Neuronal stem cell (in vitro differentiated cells): ENCODE measurements at regions not wholly inside any gene's neighbourhood (a gene's known extent, or its start where the extent isn't known, plus 50 kb on each side); places are given as distances from the start of the nearest gene placed in this dataset.

ENCODE experiments used
- DNase-seq: peaks from one replicate; pipeline ENCODE4 v3.0.0-alpha.2; 2013; ENCODE audit warnings: low spot score
- H2AFZ ChIP-seq: one replicate; pipeline ENCODE4 v1.6.1; 2013; ENCODE audit warnings: mild to moderate bottlenecking, low read length, inconsistent platforms
- H2AK5ac ChIP-seq: 2 replicates; pipeline ENCODE4 v1.6.1; 2013; ENCODE audit warnings: low read depth, mild to moderate bottlenecking, inconsistent platforms, low read length, moderate library complexity, mixed read lengths
- H2BK120ac ChIP-seq: 2 replicates; pipeline ENCODE4 v1.6.1; 2013; ENCODE audit warnings: low read depth, mild to moderate bottlenecking, inconsistent platforms, low read length, moderate library complexity, mixed read lengths
- H2BK12ac ChIP-seq: one replicate; pipeline ENCODE4 v1.6.1; 2013; ENCODE audit warnings: low read length, inconsistent platforms
- H2BK15ac ChIP-seq: 2 replicates; pipeline ENCODE4 v1.6.1; 2013; ENCODE audit warnings: mild to moderate bottlenecking, low read length, inconsistent platforms, mixed read lengths
- H2BK5ac ChIP-seq: one replicate; pipeline ENCODE4 v1.6.1; 2013; ENCODE audit warnings: inconsistent platforms, mild to moderate bottlenecking, low read length, moderate library complexity
- H3K14ac ChIP-seq: one replicate; pipeline ENCODE4 v1.6.1; 2013; ENCODE audit warnings: low read length, inconsistent platforms
- H3K18ac ChIP-seq: 2 replicates; pipeline ENCODE4 v1.6.1; 2013; ENCODE audit warnings: low read length, inconsistent platforms
- H3K23ac ChIP-seq: 2 replicates; pipeline ENCODE4 v1.6.1; 2013; ENCODE audit warnings: low read depth, mild to moderate bottlenecking, mixed read lengths, low read length, inconsistent platforms; ENCODE audit not compliant: poor library complexity
- H3K27ac ChIP-seq: replicated peaks from 3 replicates; pipeline ENCODE4 v1.5.1; 2013; ENCODE audit warnings: low read length, inconsistent platforms
- H3K27me3 ChIP-seq, 3 experiments: 2 replicates each; pipeline ENCODE4 v1.6.1; 2013; ENCODE audit warnings: low read length in 3 of 3, mild to moderate bottlenecking in 2 of 3, inconsistent platforms in 1 of 3, low read depth in 1 of 3, mixed read lengths in 1 of 3, moderate library complexity in 1 of 3; ENCODE audit not compliant: control insufficient read depth in 3 of 3, insufficient read depth in 3 of 3
- H3K36me3 ChIP-seq, 2 donors: replicated peaks in 1 of 2; 2 replicates each; pipeline ENCODE4 v1.6.1; 2013; ENCODE audit warnings: low read length in 2 of 2; ENCODE audit not compliant: control insufficient read depth in 2 of 2, insufficient read depth in 2 of 2
- H3K4ac ChIP-seq: 2 replicates; pipeline ENCODE4 v1.6.1; 2013; ENCODE audit warnings: inconsistent platforms, mild to moderate bottlenecking, low read length, moderate library complexity
- H3K4me1 ChIP-seq, 2 donors: 1 replicate in 1 of 2; 2 replicates in 1 of 2; pipeline ENCODE4 v1.6.1; 2013; ENCODE audit warnings: low read length in 2 of 2, low read depth in 1 of 2; ENCODE audit not compliant: control insufficient read depth in 2 of 2, insufficient read depth in 1 of 2
- H3K4me2 ChIP-seq: one replicate; pipeline ENCODE4 v1.6.1; 2013; ENCODE audit warnings: mild to moderate bottlenecking, low read length, inconsistent platforms; ENCODE audit not compliant: insufficient read depth, poor library complexity, severe bottlenecking
- H3K4me3 ChIP-seq, 2 donors: 2 replicates each; pipeline ENCODE4 v1.5.1; 2013; ENCODE audit warnings: low read length in 2 of 2, mild to moderate bottlenecking in 2 of 2, inconsistent platforms in 1 of 2, moderate library complexity in 1 of 2
- H3K79me1 ChIP-seq: one replicate; pipeline ENCODE4 v1.6.1; 2013; ENCODE audit warnings: low read depth, mild to moderate bottlenecking, inconsistent platforms, low read length, moderate library complexity
- H3K9ac ChIP-seq: one replicate; pipeline ENCODE4 v1.6.1; 2013; ENCODE audit warnings: mild to moderate bottlenecking, low read depth, low read length, inconsistent platforms; ENCODE audit not compliant: poor library complexity
- H3K9me3 ChIP-seq, 2 donors: replicated peaks in 1 of 2; 2 replicates each; pipeline versions ENCODE3 to v1.6.1; 2013; ENCODE audit warnings: low read length in 2 of 2, mild to moderate bottlenecking in 2 of 2, inconsistent platforms in 1 of 2, low read depth in 1 of 2, mixed read lengths in 1 of 2, moderate library complexity in 1 of 2; ENCODE audit not compliant: control insufficient read depth in 2 of 2, insufficient read depth in 1 of 2
- H4K8ac ChIP-seq: one replicate; pipeline ENCODE4 v1.6.1; 2013; ENCODE audit warnings: low read depth, mild to moderate bottlenecking, inconsistent platforms, low read length, moderate library complexity
- H4K91ac ChIP-seq: one replicate; pipeline ENCODE4 v1.6.1; 2013; ENCODE audit warnings: low read length, low read depth, mild to moderate bottlenecking, inconsistent platforms; ENCODE audit not compliant: poor library complexity
- WGBS, 2 donors: extraction: QIAGEN DNeasy Blood & Tissue Kit; methylation state at CpG; one replicate each; pipeline ENCODE4 v1.1.7; 2013; ENCODE audit warnings: missing lambda C conversion rate in 2 of 2, mixed read lengths in 1 of 2; ENCODE audit not compliant: insufficient read length in 2 of 2, insufficient replicate concordance in 1 of 2; ENCODE audit errors: extremely low coverage in 2 of 2; 5-methylcytosine and 5-hydroxymethylcytosine counted together

DNA sequence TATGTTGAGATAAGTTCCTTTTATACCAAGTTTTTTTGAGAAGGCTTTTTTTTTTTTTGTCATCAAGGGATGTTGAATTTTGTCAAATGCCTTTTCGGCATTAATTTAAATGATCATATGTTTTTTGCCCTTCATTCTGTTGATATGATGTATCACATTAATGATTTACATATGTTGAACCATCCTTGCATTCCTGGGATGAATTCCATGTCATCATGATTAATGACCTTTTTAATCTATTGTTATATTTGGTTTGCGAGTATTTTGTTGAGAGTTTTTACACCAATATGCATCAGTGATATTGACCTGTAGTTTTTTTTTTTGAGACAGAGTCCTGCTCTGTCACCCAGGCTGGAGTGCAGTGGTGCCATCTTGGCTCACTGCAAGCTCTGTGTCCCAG is 585.7 kb upstream of the FANCL start:
- Histone ChIP-seq H3K18ac (no peak overlapping the region), H3K23ac (no peak overlapping the region), H2BK120ac (no peak overlapping the region), H3K4ac (no peak overlapping the region), H4K91ac (no peak overlapping the region), H3K14ac (no peak overlapping the region), H4K8ac (no peak overlapping the region), H2AK5ac (no peak overlapping the region), H3K27ac (no peak overlapping the region), H3K4me3 (no peak overlapping the region), H3K9ac (no peak overlapping the region), H2AFZ (no peak overlapping the region), H2BK5ac (no peak overlapping the region), H3K4me2 (no peak overlapping the region), H2BK15ac (no peak overlapping the region), H3K4me1 (no peaks in the 10 kb centered on the region), H3K27me3 (no peaks in the 10 kb centered on the region), H3K36me3 (no peaks in the 10 kb centered on the region), H2BK12ac (no peak overlapping the region), H3K79me1 (no peaks in the 10 kb centered on the region), H3K9me3 (no peaks in the 10 kb centered on the region)
- DNase-seq = no peak
- no CpG with 5 or more reads among the region's 2 CpGs for WGBS, 2 donors

DNA sequence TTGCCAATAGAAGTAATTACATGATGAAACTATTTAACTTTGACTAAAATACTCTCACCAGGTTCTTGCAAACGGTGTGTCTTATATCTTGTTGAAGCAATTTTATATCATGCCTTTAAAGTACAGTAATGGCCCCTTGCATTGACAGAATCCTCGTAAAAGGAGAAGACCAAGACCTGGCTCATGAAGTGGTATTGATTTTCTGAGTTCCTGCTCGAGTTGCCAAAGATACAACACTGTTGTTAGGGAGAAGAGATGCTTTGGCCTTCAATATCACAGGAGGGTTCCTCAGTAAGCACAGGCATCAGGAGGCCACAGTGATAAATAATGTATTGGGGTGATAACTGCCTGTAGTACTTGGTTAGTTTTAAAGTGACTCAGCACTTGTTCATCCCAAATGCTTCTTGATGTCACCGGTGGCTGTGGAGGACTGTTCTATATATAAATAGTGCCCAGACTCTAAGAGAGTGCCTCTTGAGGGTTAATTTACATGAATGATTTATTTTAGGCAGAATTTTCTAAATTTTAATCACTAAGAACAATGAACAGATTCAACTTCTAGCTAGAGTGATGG is 571.7 kb upstream of the FANCL start:
- H2AK5ac ChIP-seq = no peak overlapping the region
- DNase-seq = no peak
- H3K4me2 ChIP-seq = no peak overlapping the region
- no peaks in the 10 kb centered on the region for H3K36me3 ChIP-seq
- H3K4me1 ChIP-seq = peaks cover 0 to 3% of the 10 kb centered on the region in 2 donors
- H2BK120ac ChIP-seq = no peak overlapping the region
- H3K14ac ChIP-seq = no peak overlapping the region
- no peak overlapping the region for H3K4ac ChIP-seq
- H2BK5ac ChIP-seq = no peak overlapping the region
- no peaks in the 10 kb centered on the region for H3K9me3 ChIP-seq
- no peaks in the 10 kb centered on the region for H3K79me1 ChIP-seq
- no peak overlapping the region for H2BK15ac ChIP-seq
- H3K27ac ChIP-seq = no peak overlapping the region
- no peak overlapping the region for H3K4me3 ChIP-seq
- H4K91ac ChIP-seq = no peak overlapping the region
- no CpG with 5 or more reads among the region's 4 CpGs for WGBS, 2 donors
- no peak overlapping the region for H2BK12ac ChIP-seq
- no peaks in the 10 kb centered on the region for H3K27me3 ChIP-seq
- H3K9ac ChIP-seq = no peak overlapping the region
- H4K8ac ChIP-seq = no peak overlapping the region
- H2AFZ ChIP-seq = no peak overlapping the region
- no peak overlapping the region for H3K23ac ChIP-seq
- H3K18ac ChIP-seq = no peak overlapping the region

DNA sequence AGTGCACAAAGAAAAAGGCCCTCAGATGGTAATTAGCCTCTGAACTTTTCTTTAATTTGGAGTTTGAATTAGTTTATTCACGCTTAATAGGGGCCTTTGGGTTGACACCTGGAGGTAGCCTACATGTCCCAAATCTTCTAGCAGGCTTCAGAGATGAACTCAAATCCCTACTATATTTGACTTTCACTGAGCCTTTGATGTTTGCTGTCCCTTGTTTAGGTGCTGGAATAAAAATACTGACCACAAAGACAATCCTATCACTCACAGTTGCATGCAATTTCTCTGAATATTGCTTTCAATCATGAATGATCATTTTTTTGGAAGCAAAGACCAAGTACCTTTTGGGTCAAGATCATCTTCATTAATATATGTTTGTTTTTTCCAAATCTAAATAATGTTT is 564.0 kb upstream of the FANCL start:
- Histone ChIP-seq H2BK5ac (no peak overlapping the region), H3K9ac (no peak overlapping the region), H3K27me3 (no peaks in the 10 kb centered on the region), H3K79me1 (no peaks in the 10 kb centered on the region), H3K4me2 (no peak overlapping the region), H3K9me3 (no peaks in the 10 kb centered on the region), H3K36me3 (no peaks in the 10 kb centered on the region), H2BK15ac (no peak overlapping the region), H3K14ac (no peak overlapping the region), H3K4me3 (no peak overlapping the region), H3K23ac (no peak overlapping the region), H3K18ac (no peak overlapping the region), H3K27ac (no peak overlapping the region), H2BK120ac (no peak overlapping the region), H2AK5ac (no peak overlapping the region), H2AFZ (no peak overlapping the region), H3K4ac (no peak overlapping the region), H4K91ac (no peak overlapping the region), H2BK12ac (no peak overlapping the region), H4K8ac (no peak overlapping the region), H3K4me1 (peaks cover 0 to 4% of the 10 kb centered on the region in 2 donors)
- DNase-seq = no peak
- no CpG with 5 or more reads among the region's 1 CpG for WGBS, 2 donors

DNA sequence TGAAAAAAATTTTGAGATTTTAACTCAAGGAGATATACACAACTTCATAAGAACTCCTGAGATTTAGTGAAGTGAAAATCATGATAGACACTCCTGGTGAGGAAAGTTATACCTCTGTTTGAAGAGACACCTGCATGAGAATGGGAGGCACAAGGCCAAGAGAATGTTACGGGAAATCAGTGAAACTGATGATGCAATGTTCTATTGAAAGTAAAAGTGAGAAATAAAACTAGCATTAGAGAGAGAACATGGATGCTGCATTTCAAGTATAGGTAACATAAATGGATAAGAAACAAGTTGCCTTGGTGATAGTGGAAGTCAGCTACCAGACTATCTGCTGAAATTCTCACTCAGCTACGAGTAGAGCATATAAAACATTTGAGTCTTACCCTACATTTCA is 562.1 kb upstream of the FANCL start:
- Histone ChIP-seq H3K14ac (no peak overlapping the region), H4K8ac (no peak overlapping the region), H2BK15ac (no peak overlapping the region), H3K27me3 (no peaks in the 10 kb centered on the region), H3K4ac (no peak overlapping the region), H2BK12ac (no peak overlapping the region), H3K9ac (no peak overlapping the region), H3K36me3 (no peaks in the 10 kb centered on the region), H2AK5ac (no peak overlapping the region), H3K9me3 (no peaks in the 10 kb centered on the region), H3K23ac (no peak overlapping the region), H4K91ac (no peak overlapping the region), H2AFZ (no peak overlapping the region), H3K79me1 (no peaks in the 10 kb centered on the region), H3K18ac (no peak overlapping the region), H3K27ac (no peak overlapping the region), H2BK120ac (no peak overlapping the region), H2BK5ac (no peak overlapping the region), H3K4me2 (no peak overlapping the region), H3K4me1 (peaks cover 0 to 4% of the 10 kb centered on the region in 2 donors), H3K4me3 (no peak overlapping the region)
- DNase-seq = no peak
- no CpG with 5 or more reads among the region's 2 CpGs for WGBS, 2 donors
